ENCODE measurements at regions not wholly inside any gene's neighbourhood (a gene's known extent, or its start where the extent isn't known, plus 50 kb on each side); places are given as distances from the start of the nearest gene placed in this dataset.

DNA sequence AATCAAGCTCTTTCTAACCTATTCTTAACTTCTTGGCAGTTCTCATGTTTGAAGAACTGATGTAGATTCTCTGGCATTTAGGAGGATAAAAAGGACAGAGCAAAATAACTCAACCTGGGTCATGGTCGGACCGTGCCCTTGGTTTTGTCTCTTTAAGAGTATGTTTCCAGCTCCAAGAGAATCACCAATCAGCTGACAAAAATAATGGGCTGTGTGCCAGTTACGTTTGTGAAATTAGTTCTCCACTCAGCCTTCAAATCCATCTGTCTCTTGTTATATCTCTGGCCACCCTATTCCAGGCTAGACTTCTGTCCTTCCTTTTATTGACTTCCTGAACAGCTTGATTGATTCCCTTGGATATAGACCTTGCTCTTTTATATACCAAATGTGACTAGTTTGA lies 225.7 kb downstream of the EPHA4 start:
- H3K4me1 Mint-ChIP-seq (ENCODE audit: low read depth, unreplicated experiment), result no peaks in the 10 kb centered on the region
- DNase-seq, result no peak
- TF ChIP-seq, protein P1, sequence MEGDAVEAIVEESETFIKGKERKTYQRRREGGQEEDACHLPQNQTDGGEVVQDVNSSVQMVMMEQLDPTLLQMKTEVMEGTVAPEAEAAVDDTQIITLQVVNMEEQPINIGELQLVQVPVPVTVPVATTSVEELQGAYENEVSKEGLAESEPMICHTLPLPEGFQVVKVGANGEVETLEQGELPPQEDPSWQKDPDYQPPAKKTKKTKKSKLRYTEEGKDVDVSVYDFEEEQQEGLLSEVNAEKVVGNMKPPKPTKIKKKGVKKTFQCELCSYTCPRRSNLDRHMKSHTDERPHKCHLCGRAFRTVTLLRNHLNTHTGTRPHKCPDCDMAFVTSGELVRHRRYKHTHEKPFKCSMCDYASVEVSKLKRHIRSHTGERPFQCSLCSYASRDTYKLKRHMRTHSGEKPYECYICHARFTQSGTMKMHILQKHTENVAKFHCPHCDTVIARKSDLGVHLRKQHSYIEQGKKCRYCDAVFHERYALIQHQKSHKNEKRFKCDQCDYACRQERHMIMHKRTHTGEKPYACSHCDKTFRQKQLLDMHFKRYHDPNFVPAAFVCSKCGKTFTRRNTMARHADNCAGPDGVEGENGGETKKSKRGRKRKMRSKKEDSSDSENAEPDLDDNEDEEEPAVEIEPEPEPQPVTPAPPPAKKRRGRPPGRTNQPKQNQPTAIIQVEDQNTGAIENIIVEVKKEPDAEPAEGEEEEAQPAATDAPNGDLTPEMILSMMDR (IDR thresholded peaks at IDR 0.05; ENCODE audit: partially characterized antibody, unreplicated experiment), result no peak
- no peaks in the 10 kb centered on the region for H3K27me3 Mint-ChIP-seq (ENCODE audit: unreplicated experiment)
- no peak overlapping the region for H3K27ac Mint-ChIP-seq (ENCODE audit: unreplicated experiment)
- H3K4me3 Mint-ChIP-seq (ENCODE audit: unreplicated experiment), result no peak overlapping the region
- no peaks in the 10 kb centered on the region for H3K9me3 Mint-ChIP-seq (ENCODE audit: unreplicated experiment)
- no peaks in the 10 kb centered on the region for H3K36me3 Mint-ChIP-seq (ENCODE audit: unreplicated experiment)

DNA sequence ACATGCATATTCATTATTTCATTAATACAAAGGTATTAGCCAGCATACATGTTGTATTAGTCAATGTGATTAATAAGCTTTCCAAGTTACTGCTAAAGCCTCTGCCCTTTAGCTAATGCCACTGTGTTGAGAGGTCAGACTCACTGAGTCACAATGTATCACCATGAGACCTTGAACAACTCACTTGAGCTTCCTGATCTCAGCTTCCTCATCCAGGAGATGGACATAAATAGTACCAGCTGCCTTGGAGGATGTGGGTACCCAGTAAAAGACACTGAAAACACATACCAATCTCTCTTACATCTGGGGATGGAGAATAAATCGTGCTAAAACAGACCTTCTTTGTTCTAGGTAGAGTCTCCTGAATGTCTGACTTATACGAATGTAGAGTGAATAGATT lies 224.6 kb downstream of the EPHA4 start:
- H3K4me1 Mint-ChIP-seq (ENCODE audit: low read depth, unreplicated experiment), result no peaks in the 10 kb centered on the region
- H3K27ac Mint-ChIP-seq (ENCODE audit: unreplicated experiment), result no peak overlapping the region

DNA sequence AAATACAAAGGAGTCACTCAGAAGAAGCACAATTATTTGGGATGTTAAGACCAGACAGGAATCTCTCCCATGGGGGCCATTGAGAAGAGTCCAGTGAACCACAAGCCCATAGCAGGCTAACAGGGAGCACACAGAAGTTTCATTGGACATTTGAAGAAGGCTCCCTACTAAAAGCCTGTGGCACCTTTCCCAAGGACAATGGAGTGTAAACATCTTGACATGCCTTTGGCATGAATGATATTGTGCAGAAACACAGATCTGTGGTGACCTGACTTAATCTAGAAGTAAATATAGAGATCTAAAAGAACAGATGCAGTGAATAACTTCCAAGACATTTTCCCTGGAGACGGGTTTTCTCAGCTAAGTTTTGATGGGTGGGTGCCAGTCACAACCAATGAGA lies 221.5 kb downstream of the EPHA4 start:
- Mint-ChIP-seq H3K9me3 (ENCODE audit: unreplicated experiment) (no peaks in the 10 kb centered on the region), H3K27ac (ENCODE audit: unreplicated experiment) (no peak overlapping the region), H3K4me1 (ENCODE audit: low read depth, unreplicated experiment) (no peaks in the 10 kb centered on the region), H3K36me3 (ENCODE audit: unreplicated experiment) (peaks cover 5% of the 10 kb centered on the region), H3K4me3 (ENCODE audit: unreplicated experiment) (no peak overlapping the region), H3K27me3 (ENCODE audit: unreplicated experiment) (peaks cover 2% of the 10 kb centered on the region)
- TF ChIP-seq, protein P1 (IDR thresholded peaks at IDR 0.05; ENCODE audit: partially characterized antibody, unreplicated experiment), result no peak
- DNase-seq, result no peak

More for the DNA sequence above, 224.6 kb downstream of the EPHA4 start:
- DNase-seq, result no peak
- peaks cover 2% of the 10 kb centered on the region for H3K27me3 Mint-ChIP-seq (ENCODE audit: unreplicated experiment)
- H3K9me3 Mint-ChIP-seq (ENCODE audit: unreplicated experiment), result no peaks in the 10 kb centered on the region
- H3K36me3 Mint-ChIP-seq (ENCODE audit: unreplicated experiment), result no peaks in the 10 kb centered on the region
- TF ChIP-seq, protein P1 (IDR thresholded peaks at IDR 0.05; ENCODE audit: partially characterized antibody, unreplicated experiment), result no peak
- H3K4me3 Mint-ChIP-seq (ENCODE audit: unreplicated experiment), result no peak overlapping the region

DNA sequence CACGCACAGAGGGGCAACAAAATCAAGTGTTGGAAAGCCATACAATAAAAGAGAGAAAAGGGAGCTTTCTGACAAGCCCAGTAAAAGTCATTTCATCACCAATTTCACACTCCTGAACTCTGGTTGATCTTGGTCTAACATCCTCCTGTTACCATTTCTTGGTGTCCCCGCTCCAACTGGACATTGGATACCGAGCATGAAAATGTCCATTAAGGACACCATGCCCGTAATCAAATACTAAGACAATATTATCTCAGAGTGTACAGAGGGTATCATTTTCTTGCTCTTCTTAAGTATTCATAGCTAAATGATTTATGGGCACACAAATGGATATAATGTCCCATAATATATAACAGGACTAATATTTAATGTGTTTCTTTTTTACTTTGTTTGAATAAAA lies 218.9 kb downstream of the EPHA4 start:
- Mint-ChIP-seq H3K9me3 (ENCODE audit: unreplicated experiment) (peaks cover under 1% of the 10 kb centered on the region), H3K27me3 (ENCODE audit: unreplicated experiment) (peaks cover 2% of the 10 kb centered on the region), H3K4me3 (ENCODE audit: unreplicated experiment) (no peak overlapping the region), H3K4me1 (ENCODE audit: low read depth, unreplicated experiment) (no peaks in the 10 kb centered on the region), H3K36me3 (ENCODE audit: unreplicated experiment) (peaks cover 5% of the 10 kb centered on the region), H3K27ac (ENCODE audit: unreplicated experiment) (no peak overlapping the region)
- no peak for DNase-seq
- TF ChIP-seq, protein P1 (IDR thresholded peaks at IDR 0.05; ENCODE audit: partially characterized antibody, unreplicated experiment), result no peak

DNA sequence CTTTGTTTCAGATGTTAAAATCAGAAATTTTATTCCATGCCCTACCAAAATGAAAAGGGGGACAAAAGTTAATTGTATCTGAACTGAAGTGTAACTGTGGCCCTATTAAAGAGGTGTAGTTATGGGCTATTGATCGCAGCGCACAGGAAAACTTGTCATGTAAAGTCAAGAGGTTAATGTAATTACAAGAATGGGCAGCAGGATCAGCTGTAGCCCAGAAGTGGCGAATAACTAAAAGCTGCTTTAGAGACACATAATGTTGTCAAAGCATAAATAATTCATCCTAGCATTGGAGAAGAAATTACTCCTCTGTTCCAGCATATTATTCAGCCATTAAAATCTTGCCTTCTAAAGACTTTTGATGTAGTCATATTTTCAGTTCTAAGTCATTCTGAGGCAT lies 211.8 kb downstream of the EPHA4 start:
- TF ChIP-seq, protein P1 (IDR thresholded peaks at IDR 0.05; ENCODE audit: partially characterized antibody, unreplicated experiment), result no peak
- H3K4me1 Mint-ChIP-seq (ENCODE audit: low read depth, unreplicated experiment), result peaks cover 4% of the 10 kb centered on the region
- no peak overlapping the region for H3K4me3 Mint-ChIP-seq (ENCODE audit: unreplicated experiment)
- H3K27ac Mint-ChIP-seq (ENCODE audit: unreplicated experiment), result no peak overlapping the region
- DNase-seq, result no peak
- H3K36me3 Mint-ChIP-seq (ENCODE audit: unreplicated experiment), result no peaks in the 10 kb centered on the region
- H3K9me3 Mint-ChIP-seq (ENCODE audit: unreplicated experiment), result peaks cover 2% of the 10 kb centered on the region
- no peaks in the 10 kb centered on the region for H3K27me3 Mint-ChIP-seq (ENCODE audit: unreplicated experiment)
